GM23338 (cell line): ENCODE measurements at regions not wholly inside any gene's neighbourhood (a gene's known extent, or its start where the extent isn't known, plus 50 kb on each side); places are given as distances from the start of the nearest gene placed in this dataset.

Source experiments
- CTCF ChIP-seq, 2 experiments: fragments of 200-600 bp in 1 of 2; sonication (generic) in 1 of 2; conservative IDR thresholded peaks; 2 replicates each; pipeline versions ENCODE4 v1.5.1 to v1.6.1; 2016 to 2017; ENCODE audit warnings: antibody characterized with exemption in 2 of 2, low read depth in 2 of 2, mild to moderate bottlenecking in 2 of 2, moderate library complexity in 1 of 2
- ETS1 ChIP-seq: IDR thresholded peaks from 2 replicates; pipeline ENCODE4 v1.6.1; 2016; ENCODE audit warnings: antibody characterized with exemption
- EZH2 ChIP-seq: fragments of 200-600 bp; sonication (generic); IDR thresholded peaks from one replicate; pipeline ENCODE4 v1.8.0; 2017; ENCODE audit warnings: antibody characterized with exemption, mild to moderate bottlenecking, low read depth; ENCODE audit not compliant: unreplicated experiment
- JUNB ChIP-seq: IDR thresholded peaks from one replicate; pipeline ENCODE4 v1.6.1; 2016; ENCODE audit warnings: antibody characterized with exemption; ENCODE audit not compliant: unreplicated experiment
- NANOG ChIP-seq: IDR thresholded peaks from 2 replicates; pipeline ENCODE4 v1.6.1; 2016; ENCODE audit warnings: antibody characterized with exemption, borderline replicate concordance
- POLR2AphosphoS5 ChIP-seq: IDR thresholded peaks from 2 replicates; pipeline ENCODE4 v1.6.1; 2016; ENCODE audit warnings: antibody characterized with exemption, low read depth
- ZNF114 ChIP-seq: fragments of 250-450 bp; sonication (Bioruptor Pico); IDR thresholded peaks from 2 replicates; pipeline ENCODE4 v1.5.0; 2020; ENCODE audit warnings: mild to moderate bottlenecking, moderate library complexity
- ZNF331 ChIP-seq: fragments of 250-450 bp; sonication (Bioruptor Pico); IDR thresholded peaks from 2 replicates; pipeline ENCODE4 v1.5.0; 2020; ENCODE audit warnings: low read depth, mild to moderate bottlenecking, moderate library complexity
- ZNF462 ChIP-seq: fragments of 250-450 bp; sonication (Bioruptor Pico); IDR thresholded peaks from 2 replicates; pipeline ENCODE4 v1.5.0; 2020; ENCODE audit warnings: mild to moderate bottlenecking, moderate library complexity

- no peak for TF ChIP-seq ZNF462 (CRISPR knock-in tag)
- no peak for TF ChIP-seq CTCF (conservative IDR thresholded peaks at IDR 0.05; ENCODE audit: low read depth in 2 of 2)
- TF ChIP-seq ZNF331 (CRISPR knock-in tag): no peak
- no peak for TF ChIP-seq POLR2AphosphoS5
- no peak for TF ChIP-seq ETS1
- no peak for TF ChIP-seq JUNB
- no peak for TF ChIP-seq NANOG
- TF ChIP-seq EZH2: no peak
- TF ChIP-seq ZNF114: no peak
Observed at GRCh38 chr2:26527726-26528585, 50.0 kb upstream of the OTOF start (continued).
